HG03280 (cell line): ENCODE measurements at regions not wholly inside any gene's neighbourhood (a gene's known extent, or its start where the extent isn't known, plus 50 kb on each side); places are given as distances from the start of the nearest gene placed in this dataset.

Experiments used
- ATAC-seq: cut with Tn5 transposase; IDR thresholded peaks from one replicate; pipeline ENCODE4 v1.9.1; 2021; ENCODE audit warnings: mild to moderate bottlenecking, moderate library complexity; ENCODE audit not compliant: unreplicated experiment

GRCh38 chr18:11237484-11237883 lies 88.1 kb upstream of the PIEZO2 start:
- ATAC-seq = no peak

GRCh38 chr18:11237066-11237465 lies 87.7 kb upstream of the PIEZO2 start:
- no peak for ATAC-seq

- no peak for ATAC-seq
Observed at GRCh38 chr18:11224153-11224552, 74.8 kb upstream of the PIEZO2 start.

GRCh38 chr18:11219571-11219970 lies 70.2 kb upstream of the PIEZO2 start:
- ATAC-seq = no peak

GRCh38 chr18:11215216-11215615 lies 65.8 kb upstream of the PIEZO2 start:
- ATAC-seq = no peak

GRCh38 chr18:11204020-11204419 lies 54.7 kb upstream of the PIEZO2 start:
- no peak for ATAC-seq

- ATAC-seq = no peak
Observed at GRCh38 chr18:11199477-11199876, 50.1 kb upstream of the PIEZO2 start.
